ENCODE measurements at regions not wholly inside any gene's neighbourhood (a gene's known extent, or its start where the extent isn't known, plus 50 kb on each side); places are given as distances from the start of the nearest gene placed in this dataset.

- Histone ChIP-seq H3K4me3 (ENCODE audit: low read depth, low read length) (no peak overlapping the region), H3K4me1 (ENCODE audit: control insufficient read depth, insufficient read depth, low read length) (peaks cover 5% of the 10 kb centered on the region; the same call in 1 of the 2 replicates), H3K27ac (ENCODE audit: low read depth, low read length) (no peak overlapping the region), H3K9ac (ENCODE audit: low read depth, low read length) (no peak overlapping the region), H3K9me3 (ENCODE audit: control insufficient read depth, insufficient read depth, low read length) (no peaks in the 10 kb centered on the region), H3K36me3 (ENCODE audit: control insufficient read depth, insufficient read depth, low read length) (no peaks in the 10 kb centered on the region), H3K27me3 (ENCODE audit: control insufficient read depth, insufficient read depth, low read length) (no peaks in the 10 kb centered on the region)
Observed at GRCh38 chr4:54929459-54929858, 195.9 kb downstream of the KDR start.

GRCh38 chr4:54924891-54925290, 200.5 kb downstream of the KDR start:
- no peaks in the 10 kb centered on the region for H3K27me3 ChIP-seq (ENCODE audit: control insufficient read depth, insufficient read depth, low read length)
- H3K4me3 ChIP-seq (ENCODE audit: low read depth, low read length) = no peak overlapping the region
- no peaks in the 10 kb centered on the region for H3K36me3 ChIP-seq (ENCODE audit: control insufficient read depth, insufficient read depth, low read length)
- no peaks in the 10 kb centered on the region for H3K4me1 ChIP-seq (ENCODE audit: control insufficient read depth, insufficient read depth, low read length)
- H3K9me3 ChIP-seq (ENCODE audit: control insufficient read depth, insufficient read depth, low read length) = no peaks in the 10 kb centered on the region
- H3K27ac ChIP-seq (ENCODE audit: low read depth, low read length) = no peak overlapping the region
- no peak overlapping the region for H3K9ac ChIP-seq (ENCODE audit: low read depth, low read length)

DNA sequence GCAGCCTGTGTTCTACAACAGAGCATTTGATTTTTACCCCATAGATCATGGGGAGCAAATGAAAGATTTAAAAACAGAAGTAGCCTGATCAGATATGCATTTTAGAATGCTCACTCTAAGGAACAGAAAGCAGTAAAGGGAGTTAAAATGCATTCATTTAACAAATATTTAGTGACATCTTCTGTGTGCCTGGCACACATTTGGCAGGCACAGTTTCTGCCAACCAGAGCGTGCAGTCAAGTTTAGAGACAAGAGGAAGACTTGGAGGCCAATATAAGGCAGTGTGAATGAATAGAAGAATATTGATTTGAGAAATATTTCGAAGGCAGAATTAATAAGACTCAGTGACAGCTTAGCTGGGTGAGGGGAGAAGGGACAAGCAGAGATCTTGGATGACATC, 210.1 kb downstream of the KDR start:
- Histone ChIP-seq H3K36me3 (ENCODE audit: control insufficient read depth, insufficient read depth, low read length) (no peaks in the 10 kb centered on the region), H3K4me3 (ENCODE audit: low read depth, low read length) (no peak overlapping the region), H3K9me3 (ENCODE audit: control insufficient read depth, insufficient read depth, low read length) (no peaks in the 10 kb centered on the region), H3K9ac (ENCODE audit: low read depth, low read length) (no peak overlapping the region), H3K27me3 (ENCODE audit: control insufficient read depth, insufficient read depth, low read length) (no peaks in the 10 kb centered on the region), H3K4me1 (ENCODE audit: control insufficient read depth, insufficient read depth, low read length) (peaks cover 11% of the 10 kb centered on the region), H3K27ac (ENCODE audit: low read depth, low read length) (no peak overlapping the region)

- H3K4me1 ChIP-seq (ENCODE audit: control insufficient read depth, insufficient read depth, low read length) = peaks cover 11% of the 10 kb centered on the region
- H3K36me3 ChIP-seq (ENCODE audit: control insufficient read depth, insufficient read depth, low read length) = no peaks in the 10 kb centered on the region
- no peak overlapping the region for H3K9ac ChIP-seq (ENCODE audit: low read depth, low read length)
- no peak overlapping the region for H3K27ac ChIP-seq (ENCODE audit: low read depth, low read length)
- no peaks in the 10 kb centered on the region for H3K27me3 ChIP-seq (ENCODE audit: control insufficient read depth, insufficient read depth, low read length)
- no peak overlapping the region for H3K4me3 ChIP-seq (ENCODE audit: low read depth, low read length)
- no peaks in the 10 kb centered on the region for H3K9me3 ChIP-seq (ENCODE audit: control insufficient read depth, insufficient read depth, low read length)
Observed at GRCh38 chr4:54914781-54915180, 210.6 kb downstream of the KDR start.

- no peak overlapping the region for H3K27ac ChIP-seq (ENCODE audit: low read depth, low read length)
- H3K9me3 ChIP-seq (ENCODE audit: control insufficient read depth, insufficient read depth, low read length) = no peaks in the 10 kb centered on the region
- H3K9ac ChIP-seq (ENCODE audit: low read depth, low read length) = no peak overlapping the region
- peaks cover 11% of the 10 kb centered on the region for H3K4me1 ChIP-seq (ENCODE audit: control insufficient read depth, insufficient read depth, low read length)
- H3K4me3 ChIP-seq (ENCODE audit: low read depth, low read length) = no peak overlapping the region
- no peaks in the 10 kb centered on the region for H3K27me3 ChIP-seq (ENCODE audit: control insufficient read depth, insufficient read depth, low read length)
- H3K36me3 ChIP-seq (ENCODE audit: control insufficient read depth, insufficient read depth, low read length) = no peaks in the 10 kb centered on the region
Observed at GRCh38 chr4:54913751-54914526, 211.5 kb downstream of the KDR start.

DNA sequence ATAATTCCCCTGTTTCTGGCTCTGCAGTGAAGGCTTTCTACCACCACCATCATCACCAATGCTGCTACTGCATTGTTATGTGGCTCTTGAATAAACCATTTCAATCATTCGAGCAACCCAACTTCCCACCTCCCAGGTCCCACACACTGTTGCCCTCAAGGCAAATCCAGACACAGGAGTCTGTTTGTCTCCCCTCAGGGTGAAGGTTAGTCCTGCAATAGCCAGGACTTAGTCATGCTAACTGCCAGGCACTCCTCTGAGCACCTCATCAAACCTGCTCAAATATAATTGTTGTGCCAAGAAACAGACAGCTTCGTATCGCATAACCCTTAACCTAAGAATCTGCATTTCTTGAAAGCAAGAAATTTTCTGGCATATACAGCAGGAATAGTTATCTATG, 213.2 kb downstream of the KDR start:
- Histone ChIP-seq H3K36me3 (ENCODE audit: control insufficient read depth, insufficient read depth, low read length) (no peaks in the 10 kb centered on the region), H3K4me1 (ENCODE audit: control insufficient read depth, insufficient read depth, low read length) (peaks cover 11% of the 10 kb centered on the region), H3K9me3 (ENCODE audit: control insufficient read depth, insufficient read depth, low read length) (no peaks in the 10 kb centered on the region)

GRCh38 chr4:54909961-54910360, 215.4 kb downstream of the KDR start:
- Histone ChIP-seq H3K4me1 (ENCODE audit: control insufficient read depth, insufficient read depth, low read length) (peaks cover 11% of the 10 kb centered on the region), H3K4me3 (ENCODE audit: low read depth, low read length) (no peak overlapping the region), H3K9ac (ENCODE audit: low read depth, low read length) (no peak overlapping the region), H3K9me3 (ENCODE audit: control insufficient read depth, insufficient read depth, low read length) (no peaks in the 10 kb centered on the region), H3K27ac (ENCODE audit: low read depth, low read length) (no peak overlapping the region), H3K27me3 (ENCODE audit: control insufficient read depth, insufficient read depth, low read length) (no peaks in the 10 kb centered on the region), H3K36me3 (ENCODE audit: control insufficient read depth, insufficient read depth, low read length) (no peaks in the 10 kb centered on the region)

More for the DNA sequence above, 213.2 kb downstream of the KDR start:
- no peaks in the 10 kb centered on the region for H3K27me3 ChIP-seq (ENCODE audit: control insufficient read depth, insufficient read depth, low read length)
- no peak overlapping the region for H3K27ac ChIP-seq (ENCODE audit: low read depth, low read length)
- H3K4me3 ChIP-seq (ENCODE audit: low read depth, low read length) = no peak overlapping the region
- no peak overlapping the region for H3K9ac ChIP-seq (ENCODE audit: low read depth, low read length)

DNA sequence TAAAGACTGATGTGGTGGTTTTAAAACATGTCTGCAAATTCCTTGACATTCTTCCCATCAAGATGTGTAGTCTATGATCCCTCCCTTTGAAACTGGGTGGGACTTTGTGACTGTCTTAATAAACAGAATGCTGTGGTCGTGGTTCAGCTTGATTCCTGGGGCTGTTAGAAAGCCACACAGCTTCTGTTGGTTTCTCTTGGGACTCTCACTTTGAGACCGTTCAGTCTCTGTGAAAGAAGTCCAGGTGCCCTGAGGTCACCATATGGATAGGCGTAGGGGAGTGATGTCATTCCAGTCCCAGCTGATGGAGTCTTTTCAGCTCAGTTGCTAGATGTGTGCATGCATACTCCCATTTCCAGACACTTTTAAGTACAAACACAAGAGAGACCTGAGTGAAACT, 216.6 kb downstream of the KDR start:
- peaks cover 11% of the 10 kb centered on the region for H3K4me1 ChIP-seq (ENCODE audit: control insufficient read depth, insufficient read depth, low read length)
- H3K36me3 ChIP-seq (ENCODE audit: control insufficient read depth, insufficient read depth, low read length) = no peaks in the 10 kb centered on the region
- no peak overlapping the region for H3K27ac ChIP-seq (ENCODE audit: low read depth, low read length)
- no peaks in the 10 kb centered on the region for H3K9me3 ChIP-seq (ENCODE audit: control insufficient read depth, insufficient read depth, low read length)
- no peak overlapping the region for H3K4me3 ChIP-seq (ENCODE audit: low read depth, low read length)
- H3K9ac ChIP-seq (ENCODE audit: low read depth, low read length) = no peak overlapping the region
- H3K27me3 ChIP-seq (ENCODE audit: control insufficient read depth, insufficient read depth, low read length) = no peaks in the 10 kb centered on the region

GRCh38 chr4:54904953-54905352, 220.4 kb downstream of the KDR start:
- Histone ChIP-seq H3K9ac (ENCODE audit: low read depth, low read length) (no peak overlapping the region), H3K27ac (ENCODE audit: low read depth, low read length) (no peak overlapping the region), H3K27me3 (ENCODE audit: control insufficient read depth, insufficient read depth, low read length) (no peaks in the 10 kb centered on the region), H3K4me3 (ENCODE audit: low read depth, low read length) (no peak overlapping the region), H3K4me1 (ENCODE audit: control insufficient read depth, insufficient read depth, low read length) (no peaks in the 10 kb centered on the region), H3K9me3 (ENCODE audit: control insufficient read depth, insufficient read depth, low read length) (no peaks in the 10 kb centered on the region), H3K36me3 (ENCODE audit: control insufficient read depth, insufficient read depth, low read length) (no peaks in the 10 kb centered on the region)

GRCh38 chr4:54902976-54903375, 222.4 kb downstream of the KDR start:
- Histone ChIP-seq H3K27me3 (ENCODE audit: control insufficient read depth, insufficient read depth, low read length) (no peaks in the 10 kb centered on the region), H3K4me1 (ENCODE audit: control insufficient read depth, insufficient read depth, low read length) (no peaks in the 10 kb centered on the region), H3K4me3 (ENCODE audit: low read depth, low read length) (no peak overlapping the region), H3K27ac (ENCODE audit: low read depth, low read length) (no peak overlapping the region), H3K36me3 (ENCODE audit: control insufficient read depth, insufficient read depth, low read length) (no peaks in the 10 kb centered on the region), H3K9ac (ENCODE audit: low read depth, low read length) (no peak overlapping the region), H3K9me3 (ENCODE audit: control insufficient read depth, insufficient read depth, low read length) (no peaks in the 10 kb centered on the region)

DNA sequence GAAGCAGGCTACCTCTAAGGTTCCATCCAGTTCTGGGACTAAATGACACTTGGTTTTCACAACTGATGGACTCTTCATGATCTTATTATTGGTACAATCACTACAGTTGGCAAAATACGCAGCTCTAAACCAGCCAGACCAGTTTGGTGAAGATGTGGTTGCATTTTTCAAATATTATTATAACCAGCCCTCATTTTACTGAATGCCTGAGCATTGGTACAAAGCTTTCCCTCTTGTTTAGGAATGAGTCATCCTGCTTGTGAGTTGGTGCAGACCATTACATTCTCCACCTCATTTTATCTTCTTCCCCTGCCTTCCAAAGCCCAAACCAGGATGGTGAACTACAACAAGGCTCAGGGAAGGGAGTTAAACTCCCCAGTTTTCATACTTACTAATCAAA, 223.1 kb downstream of the KDR start:
- Histone ChIP-seq H3K9ac (ENCODE audit: low read depth, low read length) (no peak overlapping the region), H3K27me3 (ENCODE audit: control insufficient read depth, insufficient read depth, low read length) (no peaks in the 10 kb centered on the region), H3K4me1 (ENCODE audit: control insufficient read depth, insufficient read depth, low read length) (no peaks in the 10 kb centered on the region), H3K9me3 (ENCODE audit: control insufficient read depth, insufficient read depth, low read length) (no peaks in the 10 kb centered on the region), H3K4me3 (ENCODE audit: low read depth, low read length) (no peak overlapping the region), H3K36me3 (ENCODE audit: control insufficient read depth, insufficient read depth, low read length) (no peaks in the 10 kb centered on the region), H3K27ac (ENCODE audit: low read depth, low read length) (no peak overlapping the region)
